HUES64 (cell line): ENCODE measurements at regions not wholly inside any gene's neighbourhood (a gene's known extent, or its start where the extent isn't known, plus 50 kb on each side); places are given as distances from the start of the nearest gene placed in this dataset.
"Not testable (repeated sequence)": the region's sequence is repeated elsewhere in the genome, so short reads cannot be mapped to it uniquely, and the experiment has no call there.

Source experiments
- H3K27ac ChIP-seq: 2 replicates; pipeline ENCODE4 v1.7.0; 2013; ENCODE audit warnings: low read depth, low read length, inconsistent platforms
- H3K27me3 ChIP-seq: 2 replicates; pipeline ENCODE4 v1.6.1; 2013; ENCODE audit warnings: mild to moderate bottlenecking, low read length; ENCODE audit not compliant: insufficient read depth
- H3K36me3 ChIP-seq: 2 replicates; pipeline ENCODE4 v1.6.1; 2013; ENCODE audit warnings: mild to moderate bottlenecking, low read length; ENCODE audit not compliant: insufficient read depth
- H3K4me1 ChIP-seq: 2 replicates; pipeline ENCODE4 v1.6.1; 2013; ENCODE audit warnings: mild to moderate bottlenecking, low read length, moderate library complexity; ENCODE audit not compliant: insufficient read depth
- H3K4me3 ChIP-seq: 2 replicates; pipeline ENCODE4 v1.5.1; 2013; ENCODE audit warnings: mild to moderate bottlenecking, low read length, moderate library complexity
- H3K9ac ChIP-seq: 2 replicates; pipeline ENCODE4 v1.6.1; 2013; ENCODE audit warnings: mild to moderate bottlenecking, low read depth, low read length
- H3K9me3 ChIP-seq: 2 replicates; pipeline ENCODE4 v1.6.1; 2013; ENCODE audit warnings: low read depth, low read length; ENCODE audit not compliant: insufficient read depth
- WGBS: fragments of 150-250, 120-280 bp; methylation state at CpG from one replicate; pipeline ENCODE4 v1.1.7; 2013; ENCODE audit warnings: missing lambda C conversion rate; 5-methylcytosine and 5-hydroxymethylcytosine counted together

GRCh38 chr3:30475038-30475808, 131.2 kb upstream of the TGFBR2 start:
- Histone ChIP-seq H3K4me3 (no peak overlapping the region), H3K27me3 (no peaks in the 10 kb centered on the region), H3K36me3 (no peaks in the 10 kb centered on the region), H3K27ac (no peak overlapping the region), H3K4me1 (no peaks in the 10 kb centered on the region), H3K9me3 (peaks cover 7% of the 10 kb centered on the region; the same call in 1 of the 2 replicates), H3K9ac (no peak overlapping the region)
- WGBS, result 85% methylated on average over 5 of the region's 5 CpGs

- H3K4me1 ChIP-seq, result no peaks in the 10 kb centered on the region
- no peaks in the 10 kb centered on the region for H3K36me3 ChIP-seq
- H3K27me3 ChIP-seq, result no peaks in the 10 kb centered on the region
- H3K4me3 ChIP-seq, result no peak overlapping the region
- H3K9ac ChIP-seq, result no peak overlapping the region
- 90% methylated on average over 2 of the region's 2 CpGs for WGBS
- H3K9me3 ChIP-seq, result peaks cover 7% of the 10 kb centered on the region; the same call in 1 of the 2 replicates
- H3K27ac ChIP-seq, result no peak overlapping the region
Measured at GRCh38 chr3:30475809-30476178, 130.6 kb upstream of the TGFBR2 start.

- WGBS, result 100% methylated on average over 1 of the region's 3 CpGs
- no peaks in the 10 kb centered on the region for H3K27me3 ChIP-seq
- no peaks in the 10 kb centered on the region for H3K36me3 ChIP-seq
- H3K9me3 ChIP-seq, result peaks cover 7% of the 10 kb centered on the region; the same call in 1 of the 2 replicates
- no peaks in the 10 kb centered on the region for H3K4me1 ChIP-seq
- H3K9ac ChIP-seq, result no peak overlapping the region
- no peak overlapping the region for H3K27ac ChIP-seq
- H3K4me3 ChIP-seq, result no peak overlapping the region
Measured at GRCh38 chr3:30476368-30477084, 129.9 kb upstream of the TGFBR2 start.

- H3K27ac ChIP-seq, result no peak overlapping the region
- H3K36me3 ChIP-seq, result no peaks in the 10 kb centered on the region
- H3K4me1 ChIP-seq, result no peaks in the 10 kb centered on the region
- 94% methylated on average over 4 of the region's 5 CpGs for WGBS
- H3K9ac ChIP-seq, result no peak overlapping the region
- no peaks in the 10 kb centered on the region for H3K27me3 ChIP-seq
- H3K4me3 ChIP-seq, result no peak overlapping the region
- peaks cover 7% of the 10 kb centered on the region; the same call in 1 of the 2 replicates for H3K9me3 ChIP-seq
Measured at GRCh38 chr3:30477149-30477921, 129.1 kb upstream of the TGFBR2 start.

- H3K36me3 ChIP-seq, H3K4me1 ChIP-seq, H3K9me3 ChIP-seq, H3K27me3 ChIP-seq, H3K9ac ChIP-seq, H3K27ac ChIP-seq, H3K4me3 ChIP-seq: not testable (repeated sequence)
- WGBS, result 95% methylated on average over 2 of the region's 2 CpGs
Measured at GRCh38 chr3:30479737-30480136, 126.7 kb upstream of the TGFBR2 start.

- H3K36me3 ChIP-seq, H3K9ac ChIP-seq, H3K9me3 ChIP-seq, H3K4me3 ChIP-seq, H3K27me3 ChIP-seq, H3K4me1 ChIP-seq, H3K27ac ChIP-seq: not testable (repeated sequence)
- 83% methylated on average over 1 of the region's 1 CpG for WGBS
Measured at GRCh38 chr3:30480156-30480555, 126.2 kb upstream of the TGFBR2 start.

GRCh38 chr3:30480587-30480986, 125.8 kb upstream of the TGFBR2 start:
- Histone ChIP-seq H3K4me3 (no peak overlapping the region), H3K4me1 (no peaks in the 10 kb centered on the region), H3K9ac (no peak overlapping the region), H3K36me3 (no peaks in the 10 kb centered on the region), H3K27me3 (no peaks in the 10 kb centered on the region), H3K9me3 (peaks cover 7% of the 10 kb centered on the region; the same call in 1 of the 2 replicates), H3K27ac (no peak overlapping the region)

GRCh38 chr3:30481241-30481640, 125.2 kb upstream of the TGFBR2 start:
- no peak overlapping the region for H3K9ac ChIP-seq
- 100% methylated on average over 1 of the region's 1 CpG for WGBS
- H3K9me3 ChIP-seq, result peaks cover 7% of the 10 kb centered on the region; the same call in 1 of the 2 replicates
- no peaks in the 10 kb centered on the region for H3K4me1 ChIP-seq
- H3K27me3 ChIP-seq, result no peaks in the 10 kb centered on the region
- H3K27ac ChIP-seq, result no peak overlapping the region
- H3K36me3 ChIP-seq, result no peaks in the 10 kb centered on the region
- no peak overlapping the region for H3K4me3 ChIP-seq

- H3K4me1 ChIP-seq, H3K4me3 ChIP-seq, H3K27ac ChIP-seq, H3K36me3 ChIP-seq, H3K9me3 ChIP-seq, H3K27me3 ChIP-seq, H3K9ac ChIP-seq: not testable (repeated sequence)
- 90% methylated on average over 3 of the region's 3 CpGs for WGBS
Measured at GRCh38 chr3:30484229-30484628, 122.2 kb upstream of the TGFBR2 start.

- H3K27ac ChIP-seq, result no peak overlapping the region
- no peaks in the 10 kb centered on the region for H3K36me3 ChIP-seq
- H3K4me3 ChIP-seq, result no peak overlapping the region
- WGBS, result 96% methylated on average over 2 of the region's 2 CpGs
- H3K9ac ChIP-seq, result no peak overlapping the region
- H3K9me3 ChIP-seq, result no peaks in the 10 kb centered on the region
- no peaks in the 10 kb centered on the region for H3K27me3 ChIP-seq
- no peaks in the 10 kb centered on the region for H3K4me1 ChIP-seq
Measured at GRCh38 chr3:30486368-30486767, 120.0 kb upstream of the TGFBR2 start.
